ENCODE measurements at regions not wholly inside any gene's neighbourhood (a gene's known extent, or its start where the extent isn't known, plus 50 kb on each side); places are given as distances from the start of the nearest gene placed in this dataset.
"Not testable (repeated sequence)": the region's sequence is repeated elsewhere in the genome, so short reads cannot be mapped to it uniquely, and the experiment has no call there.

DNA sequence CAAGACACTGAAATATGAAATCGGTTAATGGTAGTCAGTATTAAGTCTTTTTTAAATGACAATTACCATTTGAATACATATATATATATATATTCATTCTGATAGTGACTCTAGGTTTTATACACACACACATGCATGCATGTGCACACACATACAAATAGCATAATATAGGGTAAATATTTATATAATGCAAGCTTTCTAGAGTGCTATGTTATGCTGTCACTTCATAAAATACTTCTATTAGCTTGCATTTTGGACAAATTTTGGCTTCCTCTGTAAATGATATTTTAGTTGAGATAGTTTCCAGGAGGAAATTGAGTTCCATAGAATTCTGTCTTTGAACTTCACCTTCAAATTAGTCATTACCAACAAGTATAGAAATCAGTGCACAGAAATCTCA, 89.9 kb upstream of the EPHA3 start:
- Histone ChIP-seq H3K4me1 (ENCODE audit: control insufficient read depth, extremely low read depth, insufficient read depth, low read length) (no peaks in the 10 kb centered on the region), H2AFZ (ENCODE audit: low read length) (no peak overlapping the region), H4K20me1 (ENCODE audit: control insufficient read depth, extremely low read depth, insufficient read depth, low read length) (no peaks in the 10 kb centered on the region), H3K36me3 (ENCODE audit: control insufficient read depth, insufficient read depth, low read length) (no peaks in the 10 kb centered on the region), H3K79me2 (ENCODE audit: control insufficient read depth, insufficient read depth, low read length) (no peaks in the 10 kb centered on the region), H3K9me3 (ENCODE audit: control insufficient read depth, insufficient read depth, low read depth, low read length) (no peaks in the 10 kb centered on the region), H3K9ac (ENCODE audit: insufficient read depth, low read length) (no peak overlapping the region), H3K27ac (ENCODE audit: insufficient read depth, low read length) (no peak overlapping the region), H3K27me3 (ENCODE audit: control insufficient read depth, insufficient read depth, low read length) (no peaks in the 10 kb centered on the region), H3K4me3 (replicated peaks in 1 of 4; ENCODE audit: control extremely low read depth in 1 of 4, insufficient read depth in 1 of 4, low read depth in 3 of 4, low read length in 4 of 4) (no peak overlapping the region), H3K4me2 (ENCODE audit: extremely low read depth, insufficient read depth, low read length) (no peak overlapping the region)
- TF ChIP-seq CTCF (conservative IDR thresholded peaks at IDR 0.05 in 1 of 2, IDR thresholded peaks at IDR 0.05 in 1 of 2; ENCODE audit: low read depth in 1 of 2, low read length in 2 of 2) (no peak), EZH2 (IDR thresholded peaks at IDR 0.05; ENCODE audit: low read length, missing control alignments) (no peak)
- DNase-seq (ENCODE audit: low read depth in 2 of 2), result no peak

GRCh38 chr3:89025185-89025584, 82.2 kb upstream of the EPHA3 start:
- H3K27me3 ChIP-seq (ENCODE audit: control insufficient read depth, insufficient read depth, low read length), result no peaks in the 10 kb centered on the region
- H3K4me3 ChIP-seq (replicated peaks in 1 of 4; ENCODE audit: control extremely low read depth in 1 of 4, insufficient read depth in 1 of 4, low read depth in 3 of 4, low read length in 4 of 4), result no peak overlapping the region
- H3K9ac ChIP-seq (ENCODE audit: insufficient read depth, low read length), result no peak overlapping the region
- no peak overlapping the region for H3K27ac ChIP-seq (ENCODE audit: insufficient read depth, low read length)
- no peaks in the 10 kb centered on the region for H3K79me2 ChIP-seq (ENCODE audit: control insufficient read depth, insufficient read depth, low read length)
- no peaks in the 10 kb centered on the region for H3K9me3 ChIP-seq (ENCODE audit: control insufficient read depth, insufficient read depth, low read depth, low read length)
- no peak overlapping the region for H2AFZ ChIP-seq (ENCODE audit: low read length)
- TF ChIP-seq CTCF (conservative IDR thresholded peaks at IDR 0.05 in 1 of 2, IDR thresholded peaks at IDR 0.05 in 1 of 2; ENCODE audit: low read depth in 1 of 2, low read length in 2 of 2) (no peak), EZH2 (IDR thresholded peaks at IDR 0.05; ENCODE audit: low read length, missing control alignments) (no peak)
- H4K20me1 ChIP-seq (ENCODE audit: control insufficient read depth, extremely low read depth, insufficient read depth, low read length), result no peaks in the 10 kb centered on the region
- DNase-seq (ENCODE audit: low read depth in 2 of 2), result peak in 1 of 2 donors; percentile 92
- no peaks in the 10 kb centered on the region for H3K36me3 ChIP-seq (ENCODE audit: control insufficient read depth, insufficient read depth, low read length)
- H3K4me2 ChIP-seq (ENCODE audit: extremely low read depth, insufficient read depth, low read length), result no peak overlapping the region
- no peaks in the 10 kb centered on the region for H3K4me1 ChIP-seq (ENCODE audit: control insufficient read depth, extremely low read depth, insufficient read depth, low read length)

- TF ChIP-seq EZH2 (IDR thresholded peaks at IDR 0.05; ENCODE audit: low read length, missing control alignments) (no peak), CTCF (conservative IDR thresholded peaks at IDR 0.05 in 1 of 2, IDR thresholded peaks at IDR 0.05 in 1 of 2; ENCODE audit: low read depth in 1 of 2, low read length in 2 of 2) (no peak)
- no peaks in the 10 kb centered on the region for H3K79me2 ChIP-seq (ENCODE audit: control insufficient read depth, insufficient read depth, low read length)
- H3K27ac ChIP-seq (ENCODE audit: insufficient read depth, low read length), result no peak overlapping the region
- no peaks in the 10 kb centered on the region for H3K27me3 ChIP-seq (ENCODE audit: control insufficient read depth, insufficient read depth, low read length)
- H3K4me2 ChIP-seq (ENCODE audit: extremely low read depth, insufficient read depth, low read length), result no peak overlapping the region
- DNase-seq (ENCODE audit: low read depth in 2 of 2), result peak; percentile 50 to 59
- no peaks in the 10 kb centered on the region for H3K4me1 ChIP-seq (ENCODE audit: control insufficient read depth, extremely low read depth, insufficient read depth, low read length)
- no peaks in the 10 kb centered on the region for H3K9me3 ChIP-seq (ENCODE audit: control insufficient read depth, insufficient read depth, low read depth, low read length)
- no peak overlapping the region for H2AFZ ChIP-seq (ENCODE audit: low read length)
- no peak overlapping the region for H3K9ac ChIP-seq (ENCODE audit: insufficient read depth, low read length)
- no peak overlapping the region for H3K4me3 ChIP-seq (replicated peaks in 1 of 4; ENCODE audit: control extremely low read depth in 1 of 4, insufficient read depth in 1 of 4, low read depth in 3 of 4, low read length in 4 of 4)
- H4K20me1 ChIP-seq (ENCODE audit: control insufficient read depth, extremely low read depth, insufficient read depth, low read length), result no peaks in the 10 kb centered on the region
- H3K36me3 ChIP-seq (ENCODE audit: control insufficient read depth, insufficient read depth, low read length), result no peaks in the 10 kb centered on the region
Observed at GRCh38 chr3:89032346-89033013, 74.9 kb upstream of the EPHA3 start.

DNA sequence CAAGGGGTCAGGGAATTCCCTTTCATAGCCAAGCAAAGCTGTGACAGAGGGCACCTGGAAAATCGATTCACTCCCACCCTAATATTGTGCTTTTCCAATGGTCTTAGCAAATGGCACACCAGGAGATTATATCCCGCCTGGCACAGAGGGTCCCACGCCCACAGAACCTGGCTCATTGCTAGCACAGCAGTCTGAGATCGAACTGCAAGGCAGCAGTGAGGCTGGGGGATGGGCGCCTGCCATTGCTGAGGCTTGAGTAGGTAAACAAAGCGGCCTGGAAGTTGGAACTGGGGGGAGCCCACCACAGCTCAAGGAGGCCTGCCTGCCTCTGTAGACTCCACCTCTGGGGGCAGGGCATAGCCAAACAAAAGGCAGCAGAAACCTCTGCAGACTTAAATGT, 72.7 kb upstream of the EPHA3 start:
- not testable (repeated sequence) for H3K79me2 ChIP-seq (ENCODE audit: control insufficient read depth, insufficient read depth, low read length); H3K36me3 ChIP-seq (ENCODE audit: control insufficient read depth, insufficient read depth, low read length); DNase-seq (ENCODE audit: low read depth in 2 of 2); H4K20me1 ChIP-seq (ENCODE audit: control insufficient read depth, extremely low read depth, insufficient read depth, low read length); H3K4me2 ChIP-seq (ENCODE audit: extremely low read depth, insufficient read depth, low read length); H2AFZ ChIP-seq (ENCODE audit: low read length); H3K4me3 ChIP-seq (replicated peaks in 1 of 4; ENCODE audit: control extremely low read depth in 1 of 4, insufficient read depth in 1 of 4, low read depth in 3 of 4, low read length in 4 of 4); H3K4me1 ChIP-seq (ENCODE audit: control insufficient read depth, extremely low read depth, insufficient read depth, low read length); H3K9me3 ChIP-seq (ENCODE audit: control insufficient read depth, insufficient read depth, low read depth, low read length); H3K27me3 ChIP-seq (ENCODE audit: control insufficient read depth, insufficient read depth, low read length); H3K9ac ChIP-seq (ENCODE audit: insufficient read depth, low read length); H3K27ac ChIP-seq (ENCODE audit: insufficient read depth, low read length)
